IMR-90 (cell line): ENCODE measurements at regions not wholly inside any gene's neighbourhood (a gene's known extent, or its start where the extent isn't known, plus 50 kb on each side); places are given as distances from the start of the nearest gene placed in this dataset.

ENCODE experiments used
- ATAC-seq: fragments of 200-7000 bp; cut with Tn5 transposase; 2 replicates; pipeline ENCODE4 v1.9.1; 2020; ENCODE audit warnings: low read depth, mild to moderate bottlenecking, moderate library complexity
- BruUV-seq: library from RNA; stranded (reverse); fragments of 400-500 nt; replicated peaks from 2 replicates; lab custom pipeline; 2021; lab: Mats Ljungman, UMichigan
- CTCF ChIA-PET: fragments of 300-600 bp; formaldehyde crosslinking; extraction: SDS; loops from one replicate; lab custom pipeline; 2021; ENCODE audit warnings: antibody characterized with exemption; lab: Yijun Ruan, JAX
- POLR2A ChIA-PET: fragments of 300-600 bp; sonication (Branson Sonifier 250); formaldehyde crosslinking; loops from one replicate; lab custom pipeline; 2022; ENCODE audit warnings: antibody characterized with exemption; ENCODE audit not compliant: unreplicated experiment; lab: Charles Lee
- DNase-seq: peaks from one replicate; pipeline ENCODE4 v3.0.0; 2013
- H2AFZ ChIP-seq: replicated peaks from 2 replicates; pipeline ENCODE3; 2013; ENCODE audit warnings: low read length, mild to moderate bottlenecking; ENCODE audit not compliant: poor library complexity
- H2AK5ac ChIP-seq: 2 replicates; pipeline ENCODE4 v1.6.1; 2013; ENCODE audit warnings: low read depth, low read length, inconsistent platforms
- H2AK9ac ChIP-seq: replicated peaks from 2 replicates; pipeline ENCODE3; 2013; ENCODE audit warnings: mild to moderate bottlenecking, low read depth, low read length, moderate library complexity; ENCODE audit not compliant: poor library complexity
- H2BK120ac ChIP-seq: 2 replicates; pipeline ENCODE4 v1.6.1; 2013; ENCODE audit warnings: low read depth, low read length, inconsistent platforms
- H2BK15ac ChIP-seq: 3 replicates; pipeline ENCODE4 v1.6.1; 2013; ENCODE audit warnings: low read depth, low read length, inconsistent platforms
- H2BK20ac ChIP-seq: 2 replicates; pipeline ENCODE4 v1.6.1; 2013; ENCODE audit warnings: low read depth, mild to moderate bottlenecking, inconsistent platforms, low read length, moderate library complexity
- H2BK5ac ChIP-seq: 2 replicates; pipeline ENCODE4 v1.6.1; 2013; ENCODE audit warnings: mild to moderate bottlenecking, low read depth, low read length, inconsistent platforms; ENCODE audit not compliant: poor library complexity, severe bottlenecking
- H3K14ac ChIP-seq: replicated peaks from 2 replicates; pipeline ENCODE4 v1.6.1; 2013; ENCODE audit warnings: low read depth, low read length, inconsistent platforms
- H3K18ac ChIP-seq: 2 replicates; pipeline ENCODE4 v1.6.1; 2013; ENCODE audit warnings: low read depth, low read length, control low read depth
- H3K23ac ChIP-seq: 2 replicates; pipeline ENCODE4 v1.6.1; 2013; ENCODE audit warnings: low read depth, low read length, inconsistent platforms
- H3K27ac ChIP-seq: 2 replicates; pipeline ENCODE4 v1.5.1; 2013; ENCODE audit warnings: mild to moderate bottlenecking, control low read depth, low read length; ENCODE audit not compliant: insufficient read depth
- H3K27me3 ChIP-seq: 2 replicates; pipeline ENCODE4 v1.6.1; 2013; ENCODE audit warnings: low read length; ENCODE audit not compliant: control insufficient read depth, insufficient read depth
- H3K36me3 ChIP-seq: 2 replicates; pipeline ENCODE4 v1.6.1; 2013; ENCODE audit warnings: low read length, mixed read lengths; ENCODE audit not compliant: control insufficient read depth, insufficient read depth
- H3K4ac ChIP-seq: 2 replicates; pipeline ENCODE4 v1.6.1; 2013; ENCODE audit warnings: low read depth, low read length, inconsistent platforms
- H3K4me1 ChIP-seq: 2 replicates; pipeline ENCODE4 v1.6.1; 2013; ENCODE audit warnings: low read length, mixed read lengths; ENCODE audit not compliant: control insufficient read depth, insufficient read depth
- H3K4me2 ChIP-seq: 2 replicates; pipeline ENCODE4 v1.6.1; 2013; ENCODE audit warnings: low read depth, mild to moderate bottlenecking, control low read depth, low read length, moderate library complexity
- H3K4me3 ChIP-seq: 2 replicates; pipeline ENCODE4 v1.5.1; 2013; ENCODE audit warnings: low read depth, mild to moderate bottlenecking, control low read depth, low read length, moderate library complexity; ENCODE audit not compliant: insufficient read depth
- H3K56ac ChIP-seq: 2 replicates; pipeline ENCODE4 v1.6.1; 2013; ENCODE audit warnings: low read length, inconsistent platforms; ENCODE audit not compliant: insufficient read depth; ENCODE audit errors: extremely low read depth
- H3K79me1 ChIP-seq, 2 experiments: 2 replicates each; pipeline ENCODE4 v1.6.1; 2013; ENCODE audit warnings: low read length in 2 of 2, inconsistent platforms in 1 of 2, low read depth in 1 of 2
- H3K9ac ChIP-seq: 2 replicates; pipeline ENCODE4 v1.6.1; 2013; ENCODE audit warnings: low read depth, low read length, control low read depth
- H3K9me1 ChIP-seq: 2 replicates; pipeline ENCODE4 v1.6.1; 2013; ENCODE audit warnings: low read length, inconsistent platforms; ENCODE audit not compliant: insufficient read depth
- H3K9me3 ChIP-seq: 2 replicates; pipeline ENCODE4 v1.6.1; 2013; ENCODE audit warnings: low read length; ENCODE audit not compliant: control insufficient read depth, insufficient read depth
- H4K20me1 ChIP-seq: 2 replicates; pipeline ENCODE4 v1.6.1; 2013; ENCODE audit warnings: low read length, inconsistent platforms; ENCODE audit not compliant: insufficient read depth
- H4K5ac ChIP-seq: 2 replicates; pipeline ENCODE4 v1.6.1; 2013; ENCODE audit warnings: mild to moderate bottlenecking, low read depth, low read length, control low read depth
- H4K8ac ChIP-seq, 2 experiments: 2 replicates each; pipeline ENCODE4 v1.6.1; 2013; ENCODE audit warnings: low read depth in 2 of 2, low read length in 2 of 2, control low read depth in 1 of 2, inconsistent platforms in 1 of 2
- H4K91ac ChIP-seq: 2 replicates; pipeline ENCODE4 v1.6.1; 2013; ENCODE audit warnings: low read depth, low read length, inconsistent platforms; ENCODE audit not compliant: insufficient read depth
- BHLHE40 ChIP-seq: fragments of 150-350 bp; IDR thresholded peaks from 2 replicates; pipeline ENCODE4 v1.6.1; 2016; ENCODE audit warnings: mild to moderate bottlenecking, low read depth, low read length
- CTCF ChIP-seq: conservative IDR thresholded peaks from 2 replicates; pipeline ENCODE4 v1.5.1; 2012; ENCODE audit warnings: mild to moderate bottlenecking, low read depth, low read length, improper control_type of control experiment
- FOS ChIP-seq: fragments of 150-350 bp; IDR thresholded peaks from 2 replicates; pipeline ENCODE4 v1.6.1; 2016; ENCODE audit warnings: low read depth, low read length
- MAFK ChIP-seq: IDR thresholded peaks from 2 replicates; pipeline ENCODE4 v1.6.1; 2012; ENCODE audit warnings: low read depth, low read length, improper control_type of control experiment
- MAZ ChIP-seq: IDR thresholded peaks from 2 replicates; pipeline ENCODE4 v1.6.1; 2012; ENCODE audit warnings: low read depth, mild to moderate bottlenecking, low read length, improper control_type of control experiment, moderate library complexity, borderline replicate concordance
- MXI1 ChIP-seq: IDR thresholded peaks from 2 replicates; pipeline ENCODE4 v1.6.1; 2012; ENCODE audit warnings: low read depth, mild to moderate bottlenecking, low read length, moderate library complexity, borderline replicate concordance
- NFE2L2 ChIP-seq: fragments of 150-350 bp; IDR thresholded peaks from 2 replicates; pipeline ENCODE4 v1.6.1; 2016; ENCODE audit warnings: low read depth, mild to moderate bottlenecking, low read length
- RCOR1 ChIP-seq: IDR thresholded peaks from 2 replicates; pipeline ENCODE4 v1.6.1; 2012; ENCODE audit warnings: mild to moderate bottlenecking, low read length, improper control_type of control experiment; ENCODE audit not compliant: insufficient replicate concordance
- RFX5 ChIP-seq: IDR thresholded peaks from 2 replicates; pipeline ENCODE4 v1.8.0; 2012; ENCODE audit warnings: low read depth, mild to moderate bottlenecking, low read length, moderate library complexity
- whole genome bisulfite sequencing, 2 experiments: methylation state at CpG; one replicate each; pipeline versions ENCODE4 v1.1.5 to v1.1.7; 2013; ENCODE audit warnings: missing lambda C conversion rate in 2 of 2; ENCODE audit not compliant: insufficient read length in 1 of 2; ENCODE audit errors: extremely low coverage in 2 of 2; 5-methylcytosine and 5-hydroxymethylcytosine counted together
- dilution Hi-C: fragments of 300-500 bp; cut with HindIII; formaldehyde crosslinking; loops from one replicate; pipeline ENCODE4 v1.14.3; 2018; ENCODE audit warnings: low sequenced_read_pairs; ENCODE audit not compliant: unreplicated experiment
- in situ Hi-C: fragments of 300-500 bp; cut with MboI; formaldehyde crosslinking; loops from 3 replicates; pipeline ENCODE4 v1.14.3; 2019; ENCODE audit warnings: low sequenced_read_pairs, inconsistent platforms, mixed read lengths
- intact Hi-C: fragments of 100-400 bp; cut with micrococcal nuclease; formaldehyde crosslinking; loops from 2 replicates; pipeline ENCODE4 v1.10.0; 2022

DNA sequence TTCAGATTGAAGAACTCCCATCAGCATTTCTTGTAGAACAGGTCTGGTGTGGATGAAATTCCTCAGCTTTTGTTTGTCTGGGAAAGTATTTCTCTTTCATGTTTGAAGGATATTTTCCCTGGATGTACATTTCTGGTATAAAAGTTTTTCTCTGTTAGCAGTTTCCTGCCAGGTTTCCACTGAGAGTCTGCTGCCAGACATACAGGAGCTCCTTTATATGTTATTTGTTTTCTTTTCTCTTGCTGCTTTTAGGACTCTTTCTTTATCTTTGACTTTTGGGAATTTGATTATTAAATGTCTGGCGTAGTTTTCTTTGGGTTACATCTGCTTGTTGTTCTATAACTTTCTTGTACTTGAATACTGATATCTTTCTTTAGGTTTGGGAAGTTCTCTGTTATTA lies 486.5 kb downstream of the ARAP2 start:
- intact Hi-C loops (no loop called here), in situ Hi-C loops (no loop called here), dilution Hi-C loops (no loop called here)
- no peaks in the 10 kb centered on the region for H3K9me1 ChIP-seq
- no peak overlapping the region for H3K27ac ChIP-seq
- no peak overlapping the region for H3K9ac ChIP-seq
- no peak overlapping the region for H3K56ac ChIP-seq
- no peak overlapping the region for H2BK20ac ChIP-seq
- no peak overlapping the region for H3K4me2 ChIP-seq
- no peak overlapping the region for H2AFZ ChIP-seq
- ATAC-seq (no peak), DNase-seq (no peak)
- H3K4me3 ChIP-seq = no peak overlapping the region
- no peak overlapping the region for H3K23ac ChIP-seq
- no peak overlapping the region for H4K91ac ChIP-seq
- no peak overlapping the region for H4K8ac ChIP-seq
- BruUV-seq = no TSS peak
- no peaks in the 10 kb centered on the region for H3K27me3 ChIP-seq
- no peak overlapping the region for H4K5ac ChIP-seq
- H3K36me3 ChIP-seq = no peaks in the 10 kb centered on the region
- H3K4ac ChIP-seq = no peak overlapping the region
- no peak overlapping the region for H2BK5ac ChIP-seq
- peaks cover 16% of the 10 kb centered on the region for H3K9me3 ChIP-seq
- H3K4me1 ChIP-seq = no peaks in the 10 kb centered on the region
- TF ChIP-seq MXI1 (no peak), MAFK (no peak), NFE2L2 (no peak), BHLHE40 (no peak), MAZ (no peak), RCOR1 (no peak), FOS (no peak), RFX5 (no peak), CTCF (no peak)
- CTCF ChIA-PET = no interaction called here
- POLR2A ChIA-PET = no interaction called here
- H2BK120ac ChIP-seq = no peak overlapping the region
- H4K20me1 ChIP-seq = no peaks in the 10 kb centered on the region
- no peaks in the 10 kb centered on the region for H3K79me1 ChIP-seq
- no peak overlapping the region for H2BK15ac ChIP-seq
- H3K14ac ChIP-seq = no peak overlapping the region
- H3K18ac ChIP-seq = no peak overlapping the region
- no CpG with 5 or more reads among the region's 1 CpG for WGBS, 2 experiments
- H2AK9ac ChIP-seq = no peak overlapping the region
- no peak overlapping the region for H2AK5ac ChIP-seq
